HCT116 (cell line): ENCODE measurements at regions not wholly inside any gene's neighbourhood (a gene's known extent, or its start where the extent isn't known, plus 50 kb on each side); places are given as distances from the start of the nearest gene placed in this dataset.

Experiments used
- ATAC-seq: fragments of 200-7000 bp; cut with Tn5 transposase; 2 replicates; pipeline ENCODE4 v1.9.1; 2020; ENCODE audit warnings: mild to moderate bottlenecking, moderate library complexity
- BruUV-seq: library from RNA; stranded (reverse); fragments of 400-500 nt; replicated peaks from 2 replicates; lab custom pipeline; 2021; lab: Mats Ljungman, UMichigan
- CTCF ChIA-PET: fragments of 300-600 bp; sonication (Branson Sonifier 250); formaldehyde crosslinking; loops from one replicate; lab custom pipeline; 2021; ENCODE audit warnings: antibody characterized with exemption; lab: Charles Lee
- POLR2A ChIA-PET: fragments of 300-600, 350-600 bp; sonication (Branson Sonifier 250); formaldehyde crosslinking; loops from one replicate; lab custom pipeline; 2021; ENCODE audit warnings: antibody characterized with exemption; lab: Charles Lee
- RAD21 ChIA-PET, 2 experiments: fragments of 300-600 bp; sonication (Branson Sonifier 250); formaldehyde crosslinking; loops; one replicate each; lab custom pipeline; 2023; ENCODE audit warnings: low total read pairs in 2 of 2; ENCODE audit not compliant: uncharacterized antibody in 2 of 2, unreplicated experiment in 2 of 2, low non-redundant PET in 1 of 2; lab: Charles Lee
- DNase-seq: peaks from one replicate; pipeline ENCODE4 v3.0.0-alpha.2; 2010; ENCODE audit warnings: low read depth, low spot score
- H2AFZ ChIP-seq: fragments of 200-600 bp; shearing (Covaris generic), sonication (generic); 2 replicates; pipeline ENCODE4 v1.6.1; 2017; ENCODE audit warnings: low read depth, mixed run types, mixed read lengths, antibody characterized with exemption, low read length; ENCODE audit not compliant: poor library complexity, severe bottlenecking
- H3K27ac ChIP-seq: 2 replicates; pipeline ENCODE4 v1.5.1; 2012; ENCODE audit warnings: low read depth, low read length
- H3K27me3 ChIP-seq: fragments of 200-600 bp; sonication (generic); 2 replicates; pipeline ENCODE4 v1.6.1; 2016; ENCODE audit warnings: mixed run types, low read length, mixed read lengths; ENCODE audit not compliant: insufficient read depth
- H3K36me3 ChIP-seq, 2 experiments: fragments of 200-500 bp in 1 of 2; fragments of 200-600 bp in 1 of 2; sonication (Bioruptor generic) in 1 of 2; sonication (generic) in 1 of 2; 2 replicates each; pipeline versions ENCODE4 v1.5.1 to v1.6.1; 2014 to 2016; ENCODE audit warnings: low read length in 2 of 2, inconsistent platforms in 1 of 2, mixed read lengths in 1 of 2, mixed run types in 1 of 2; ENCODE audit not compliant: insufficient read depth in 2 of 2, control insufficient read depth in 1 of 2
- H3K4me1 ChIP-seq, 2 experiments: fragments of 200-600 bp in 1 of 2; sonication (generic) in 1 of 2; 2 replicates each; pipeline versions ENCODE4 v1.5.1 to v1.6.1; 2012 to 2017; ENCODE audit warnings: low read length in 2 of 2, inconsistent platforms in 1 of 2, mild to moderate bottlenecking in 1 of 2, mixed read lengths in 1 of 2, mixed run types in 1 of 2, moderate library complexity in 1 of 2; ENCODE audit not compliant: insufficient read depth in 2 of 2, control insufficient read depth in 1 of 2
- H3K4me2 ChIP-seq: fragments of 200-600 bp; sonication (generic); 2 replicates; pipeline ENCODE4 v1.6.1; 2017; ENCODE audit warnings: mixed run types, low read length, mixed read lengths
- H3K4me3 ChIP-seq, 2 experiments: fragments of 200-600 bp in 1 of 2; sonication (generic) in 1 of 2; replicated peaks in 1 of 2; 2 replicates each; pipeline ENCODE4 v1.5.1; 2011 to 2016; ENCODE audit warnings: low read length in 2 of 2, control low read depth in 1 of 2, low read depth in 1 of 2, mild to moderate bottlenecking in 1 of 2, mixed read lengths in 1 of 2, mixed run types in 1 of 2
- H3K79me2 ChIP-seq: fragments of 200-600 bp; sonication (generic); 2 replicates; pipeline ENCODE4 v1.6.1; 2017; ENCODE audit warnings: mild to moderate bottlenecking, mixed run types, low read length, moderate library complexity, mixed read lengths; ENCODE audit not compliant: insufficient read depth
- H3K9ac ChIP-seq: fragments of 200-600 bp; sonication (generic); 2 replicates; pipeline ENCODE4 v1.6.1; 2016; ENCODE audit warnings: low read length, mixed read lengths
- H3K9me2 ChIP-seq: fragments of 200-600 bp; sonication (generic), shearing (Covaris generic); 2 replicates; pipeline ENCODE4 v1.6.1; 2017; ENCODE audit warnings: mixed run types, mild to moderate bottlenecking, moderate library complexity; ENCODE audit not compliant: insufficient read depth
- H3K9me3 ChIP-seq, 2 experiments: fragments of 200-500 bp in 1 of 2; fragments of 200-600 bp in 1 of 2; sonication (Bioruptor generic) in 1 of 2; sonication (generic) in 1 of 2; 2 replicates each; pipeline ENCODE4 v1.6.1; 2014 to 2017; ENCODE audit warnings: low read length in 2 of 2, mixed read lengths in 2 of 2, inconsistent platforms in 1 of 2, low read depth in 1 of 2, mild to moderate bottlenecking in 1 of 2, mixed run types in 1 of 2, moderate library complexity in 1 of 2; ENCODE audit not compliant: control insufficient read depth in 1 of 2, insufficient read depth in 1 of 2
- H4K20me1 ChIP-seq: fragments of 200-600 bp; sonication (generic), shearing (Covaris generic); 2 replicates; pipeline ENCODE4 v1.6.1; 2017; ENCODE audit warnings: mixed run types, mild to moderate bottlenecking, moderate library complexity; ENCODE audit not compliant: insufficient read depth
- EGR1 ChIP-seq: IDR thresholded peaks from 2 replicates; pipeline ENCODE4 v1.6.1; 2012; ENCODE audit warnings: low read depth
- EZH2phosphoT487 ChIP-seq: fragments of 200-600 bp; IDR thresholded peaks from 2 replicates; pipeline ENCODE4 v1.6.1; 2018; ENCODE audit warnings: antibody characterized with exemption, borderline replicate concordance
- MAX ChIP-seq: IDR thresholded peaks from 2 replicates; pipeline ENCODE4 v1.6.1; 2012
- RAD21 ChIP-seq: IDR thresholded peaks from 2 replicates; pipeline ENCODE4 v1.6.1; 2012; ENCODE audit warnings: low read depth, mild to moderate bottlenecking
- REST ChIP-seq: IDR thresholded peaks from 2 replicates; pipeline ENCODE4 v1.6.1; 2012; ENCODE audit warnings: low read depth
- SP1 ChIP-seq: IDR thresholded peaks from 2 replicates; pipeline ENCODE4 v1.6.1; 2012; ENCODE audit warnings: low read depth
- SRF ChIP-seq: IDR thresholded peaks from 2 replicates; pipeline ENCODE4 v1.6.1; 2012; ENCODE audit warnings: low read depth
- ZFX ChIP-seq: fragments of 450-650 bp; IDR thresholded peaks from 2 replicates; pipeline ENCODE4 v1.6.1; 2017
- intact Hi-C: fragments of 100-400 bp; cut with micrococcal nuclease; formaldehyde crosslinking; loops from 2 replicates; pipeline ENCODE4 v1.10.0; 2022
- TF ChIP-seq, protein P1 (sequence below): IDR thresholded peaks from 2 replicates; pipeline ENCODE4 v1.6.1; 2011; ENCODE audit warnings: mild to moderate bottlenecking, low read length, moderate library complexity; ENCODE audit not compliant: insufficient replicate concordance; ENCODE audit errors: extremely low read depth

DNA sequence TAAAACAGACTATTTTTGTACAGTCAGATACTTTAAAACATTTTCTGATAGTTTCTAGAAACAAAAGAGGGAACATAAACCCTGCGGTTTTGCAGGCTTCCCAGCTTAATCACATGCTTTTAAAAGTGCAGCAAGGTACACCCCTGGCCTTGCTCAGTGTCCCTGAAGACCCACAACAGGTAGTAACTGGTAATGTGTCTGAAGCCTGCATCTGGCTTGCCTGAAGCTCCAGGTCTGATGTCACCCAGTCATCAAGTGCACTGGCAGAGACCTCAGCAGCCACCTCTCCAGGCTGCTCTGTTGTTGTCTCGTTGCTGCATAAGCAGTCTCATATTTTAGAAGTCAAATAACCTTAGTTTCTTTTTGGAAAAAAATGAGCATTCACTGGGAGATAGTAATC lies 376.1 kb upstream of the MTPN start:
- ChIA-PET CTCF (no interaction called here), POLR2A (no interaction called here), RAD21 (no interaction called here)
- H3K4me3 ChIP-seq, result no peak overlapping the region
- H3K4me1 ChIP-seq, result no peaks in the 10 kb centered on the region
- no peaks in the 10 kb centered on the region for H4K20me1 ChIP-seq
- no peak overlapping the region for H3K27ac ChIP-seq
- no TSS peak for BruUV-seq
- no peaks in the 10 kb centered on the region for H3K36me3 ChIP-seq
- H3K9me2 ChIP-seq, result no peaks in the 10 kb centered on the region
- TF ChIP-seq REST (no peak), EGR1 (no peak), MAX (no peak), SP1 (no peak)
- H3K9ac ChIP-seq, result no peak overlapping the region
- H3K4me2 ChIP-seq, result no peak overlapping the region
- no peaks in the 10 kb centered on the region for H3K79me2 ChIP-seq
- intact Hi-C loops, result no loop called here
- no peak overlapping the region for H2AFZ ChIP-seq
- no peaks in the 10 kb centered on the region for H3K9me3 ChIP-seq
- no peaks in the 10 kb centered on the region for H3K27me3 ChIP-seq
- no peak for ATAC-seq
- DNase-seq, result no peak

GRCh38 chr7:136348542-136349192 lies 371.5 kb upstream of the MTPN start:
- H3K27me3 ChIP-seq, result no peaks in the 10 kb centered on the region
- H3K36me3 ChIP-seq, result no peaks in the 10 kb centered on the region
- no peaks in the 10 kb centered on the region for H3K79me2 ChIP-seq
- no peak for TF ChIP-seq SRF
- TF ChIP-seq, protein P1, sequence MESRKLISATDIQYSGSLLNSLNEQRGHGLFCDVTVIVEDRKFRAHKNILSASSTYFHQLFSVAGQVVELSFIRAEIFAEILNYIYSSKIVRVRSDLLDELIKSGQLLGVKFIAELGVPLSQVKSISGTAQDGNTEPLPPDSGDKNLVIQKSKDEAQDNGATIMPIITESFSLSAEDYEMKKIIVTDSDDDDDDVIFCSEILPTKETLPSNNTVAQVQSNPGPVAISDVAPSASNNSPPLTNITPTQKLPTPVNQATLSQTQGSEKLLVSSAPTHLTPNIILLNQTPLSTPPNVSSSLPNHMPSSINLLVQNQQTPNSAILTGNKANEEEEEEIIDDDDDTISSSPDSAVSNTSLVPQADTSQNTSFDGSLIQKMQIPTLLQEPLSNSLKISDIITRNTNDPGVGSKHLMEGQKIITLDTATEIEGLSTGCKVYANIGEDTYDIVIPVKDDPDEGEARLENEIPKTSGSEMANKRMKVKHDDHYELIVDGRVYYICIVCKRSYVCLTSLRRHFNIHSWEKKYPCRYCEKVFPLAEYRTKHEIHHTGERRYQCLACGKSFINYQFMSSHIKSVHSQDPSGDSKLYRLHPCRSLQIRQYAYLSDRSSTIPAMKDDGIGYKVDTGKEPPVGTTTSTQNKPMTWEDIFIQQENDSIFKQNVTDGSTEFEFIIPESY, result no peak
- TF ChIP-seq RAD21, result no peak
- no peak for TF ChIP-seq SP1
- TF ChIP-seq ZFX, result no peak
- no peak for TF ChIP-seq EZH2phosphoT487
- H3K4me3 ChIP-seq, result no peak overlapping the region
- DNase-seq (no peak), ATAC-seq (no peak)
- POLR2A ChIA-PET, result no interaction called here
- H4K20me1 ChIP-seq, result no peaks in the 10 kb centered on the region
- H3K9me3 ChIP-seq, result no peaks in the 10 kb centered on the region
- no peak overlapping the region for H3K4me2 ChIP-seq
- H2AFZ ChIP-seq, result no peak overlapping the region
- CTCF ChIA-PET, result no interaction called here
- no peak overlapping the region for H3K27ac ChIP-seq
- no TSS peak for BruUV-seq
- H3K4me1 ChIP-seq, result no peaks in the 10 kb centered on the region
- RAD21 ChIA-PET, result no interaction called here
- no peaks in the 10 kb centered on the region for H3K9me2 ChIP-seq
- intact Hi-C loops, result no loop called here
- H3K9ac ChIP-seq, result no peak overlapping the region
